GM19438 (cell line): ENCODE measurements at regions not wholly inside any gene's neighbourhood (a gene's known extent, or its start where the extent isn't known, plus 50 kb on each side); places are given as distances from the start of the nearest gene placed in this dataset.

Experiments
- ATAC-seq: cut with Tn5 transposase; IDR thresholded peaks from one replicate; pipeline ENCODE4 v1.9.1; 2021; ENCODE audit warnings: low read depth; ENCODE audit not compliant: unreplicated experiment

DNA sequence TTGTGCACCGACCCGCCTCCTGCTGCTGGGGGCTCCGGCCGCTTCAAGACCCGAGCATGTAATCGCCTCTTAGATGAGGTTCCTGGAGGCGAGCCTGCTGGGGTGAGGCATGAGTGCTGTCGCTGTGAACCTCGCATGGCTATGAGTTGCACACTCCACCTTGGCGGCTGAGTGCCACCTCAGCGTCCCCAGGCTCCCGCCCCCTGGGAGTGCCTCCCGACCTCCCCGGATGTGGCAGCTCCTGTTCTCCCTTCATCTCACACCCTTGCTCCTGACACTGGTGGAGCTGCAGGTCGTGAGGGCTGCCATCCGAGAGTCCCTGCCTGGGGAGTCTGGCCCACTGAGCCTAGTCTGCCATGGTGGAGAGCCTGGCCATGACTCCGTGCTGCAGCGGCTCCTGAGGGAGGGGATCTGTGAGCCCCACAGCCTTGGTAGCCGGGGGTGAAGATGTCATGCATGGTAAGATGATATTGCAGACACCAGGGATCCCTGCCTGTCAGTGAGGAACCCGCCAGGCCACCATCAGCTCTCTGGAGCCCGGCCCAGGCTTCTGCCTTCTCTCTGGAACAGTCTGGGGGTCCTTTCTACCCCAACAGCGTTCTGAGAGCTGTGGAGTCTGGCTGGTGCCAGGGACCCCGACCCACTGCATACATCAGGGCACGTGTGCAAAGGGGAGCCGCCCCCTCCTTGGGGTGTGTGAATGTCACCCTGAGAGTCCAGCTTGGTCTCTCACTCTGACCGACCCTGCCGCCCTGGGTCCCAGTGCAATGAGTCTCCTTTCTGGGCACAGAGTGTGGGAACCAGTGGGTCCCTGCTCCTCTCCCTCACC lies 61.6 kb upstream of the HS6ST1 start:
- ATAC-seq, result no peak

DNA sequence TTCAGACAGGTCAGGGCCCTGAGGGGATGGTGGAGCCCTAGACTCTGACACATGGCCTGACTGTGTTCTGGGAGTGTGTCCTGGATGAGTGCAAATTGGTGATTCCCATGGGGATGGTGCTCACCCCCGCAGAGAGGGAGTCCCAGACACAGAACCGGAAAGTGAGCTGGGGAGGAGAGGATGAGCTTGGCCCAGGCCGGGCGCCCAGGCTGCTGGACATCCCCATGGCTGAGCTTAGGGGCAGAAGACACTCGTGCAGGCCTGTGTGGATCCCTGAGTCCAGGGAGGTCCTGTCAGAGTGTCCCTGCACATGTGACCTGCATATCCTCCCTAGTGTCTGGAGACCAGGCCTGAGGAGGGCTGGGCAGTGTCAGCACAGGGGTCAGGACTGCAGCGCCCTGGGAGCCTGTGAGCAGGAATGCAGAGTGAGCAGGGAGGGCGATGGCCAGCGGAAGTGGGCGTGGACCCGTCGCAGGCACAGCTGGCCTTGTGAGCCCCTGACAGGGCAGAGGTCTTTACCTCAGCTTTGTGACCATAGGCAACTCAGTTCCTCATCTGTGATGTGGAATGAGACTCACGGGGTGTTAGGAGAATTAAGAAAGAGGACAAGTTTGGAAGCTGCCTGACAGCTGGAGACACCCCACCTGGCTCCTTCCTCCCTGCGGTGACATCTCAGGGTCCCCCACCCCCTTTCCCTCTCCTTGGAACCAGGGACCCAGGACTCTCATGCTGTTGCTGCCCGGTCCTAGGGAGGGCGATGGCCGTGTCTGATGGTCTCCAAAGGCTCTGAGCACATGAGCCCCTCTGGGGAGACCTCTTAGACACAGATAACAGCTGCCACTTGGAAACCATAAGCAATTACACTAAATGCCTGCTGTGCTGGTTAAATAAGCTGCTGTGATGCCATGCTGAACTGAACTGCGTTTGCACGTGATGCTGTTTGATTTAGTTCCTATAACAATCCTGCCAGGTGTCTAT lies 62.6 kb upstream of the HS6ST1 start:
- ATAC-seq, result no peak

DNA sequence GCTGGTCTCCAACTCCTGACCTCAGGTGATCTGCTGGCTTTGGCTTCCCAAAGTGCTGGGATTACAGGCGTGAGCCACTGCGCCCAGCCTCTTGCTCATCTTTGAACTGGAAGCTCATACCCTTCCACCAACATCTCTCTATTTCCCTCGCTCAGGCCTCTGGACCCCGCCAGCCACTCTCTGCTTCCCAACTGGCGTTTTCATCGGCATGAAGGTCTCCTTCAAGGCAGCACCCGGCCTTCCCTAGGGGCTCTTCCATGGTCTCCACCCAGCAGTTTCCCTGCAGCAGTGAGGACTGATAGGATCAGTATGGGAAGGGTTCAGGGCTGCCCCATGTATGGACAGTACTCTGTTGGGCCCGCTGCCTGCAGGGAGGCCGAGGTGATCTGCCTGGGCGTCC lies 65.8 kb upstream of the HS6ST1 start:
- ATAC-seq, result no peak

DNA sequence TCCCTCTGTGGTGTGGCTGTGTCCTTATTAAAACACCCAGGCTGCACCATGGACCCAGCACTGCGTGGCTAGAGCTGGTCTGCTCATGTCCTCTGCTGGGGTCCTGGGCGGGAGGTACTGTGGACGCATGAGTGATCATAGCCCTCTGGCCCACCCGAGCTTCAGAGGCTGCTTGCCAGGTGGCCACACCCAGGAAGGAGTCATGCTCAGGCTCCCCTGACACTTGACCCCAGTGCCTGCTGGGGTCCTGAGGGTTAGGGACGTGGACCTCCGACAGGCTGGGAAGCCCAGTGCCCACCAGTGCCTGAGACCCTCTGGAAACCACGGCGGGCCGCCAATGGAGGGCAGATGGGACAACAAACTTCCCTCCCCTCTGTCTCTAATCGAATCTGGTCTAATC lies 66.3 kb upstream of the HS6ST1 start:
- ATAC-seq, result no peak

DNA sequence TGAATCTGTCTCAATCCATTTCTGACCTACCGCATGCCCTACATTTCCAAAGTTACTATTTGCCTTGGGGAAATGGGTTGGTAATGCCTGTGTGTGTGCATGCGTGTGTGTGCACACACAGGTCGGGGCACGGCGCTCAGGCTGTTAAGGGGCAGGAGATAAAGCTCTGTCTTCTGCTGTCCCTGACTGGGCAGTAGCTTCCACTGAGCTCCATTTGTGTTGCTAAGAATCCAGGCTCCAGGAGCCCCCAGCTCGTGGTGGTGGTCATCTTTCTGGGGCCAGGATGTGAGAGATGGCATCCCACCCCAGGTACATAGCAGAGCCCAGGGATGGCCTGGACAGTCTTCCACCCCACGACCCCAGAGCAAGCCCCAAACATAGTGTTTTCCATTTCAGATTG lies 66.7 kb upstream of the HS6ST1 start:
- ATAC-seq, result no peak

DNA sequence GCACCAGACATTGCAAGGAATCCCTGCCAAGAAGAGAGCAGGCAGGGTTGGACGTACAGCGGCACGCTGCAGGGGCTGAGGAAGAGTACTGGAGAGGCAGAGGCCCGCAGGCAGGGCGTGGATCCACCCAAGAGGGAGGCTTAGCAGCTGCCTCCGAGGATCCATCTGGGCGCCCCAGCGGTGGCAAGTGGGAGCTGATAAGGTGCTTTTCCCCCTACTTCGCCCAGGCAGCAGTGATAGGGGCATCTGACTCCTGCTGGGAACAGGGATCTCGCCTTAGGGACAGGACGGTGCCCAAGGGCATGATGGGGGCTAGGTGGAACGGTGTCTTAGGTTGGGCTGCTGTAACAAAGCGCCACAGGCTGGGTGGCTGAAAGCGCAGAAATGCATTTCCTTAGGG lies 67.4 kb upstream of the HS6ST1 start:
- no peak for ATAC-seq

DNA sequence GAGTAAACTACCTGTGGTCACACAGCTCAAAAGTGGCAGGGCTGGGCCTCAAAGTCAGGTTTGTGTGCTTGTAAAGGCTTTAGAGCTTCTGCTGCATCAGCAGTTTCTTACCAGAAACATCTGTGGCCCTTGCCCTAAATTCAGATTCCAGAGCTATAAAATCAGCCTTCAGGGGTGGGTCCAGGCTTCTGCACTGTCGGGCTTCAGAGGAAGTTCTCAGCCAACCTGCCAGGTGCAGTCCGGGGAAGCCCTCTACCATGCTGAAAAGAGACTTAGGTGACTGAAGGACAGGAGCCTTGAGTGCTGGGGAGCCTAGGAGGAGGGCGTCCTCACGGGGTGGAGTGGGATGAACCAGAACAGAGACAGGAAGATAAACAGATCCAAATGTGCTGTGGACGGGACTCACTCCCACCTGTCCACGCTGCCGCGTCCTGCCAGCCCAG lies 69.9 kb upstream of the HS6ST1 start:
- ATAC-seq, result no peak

DNA sequence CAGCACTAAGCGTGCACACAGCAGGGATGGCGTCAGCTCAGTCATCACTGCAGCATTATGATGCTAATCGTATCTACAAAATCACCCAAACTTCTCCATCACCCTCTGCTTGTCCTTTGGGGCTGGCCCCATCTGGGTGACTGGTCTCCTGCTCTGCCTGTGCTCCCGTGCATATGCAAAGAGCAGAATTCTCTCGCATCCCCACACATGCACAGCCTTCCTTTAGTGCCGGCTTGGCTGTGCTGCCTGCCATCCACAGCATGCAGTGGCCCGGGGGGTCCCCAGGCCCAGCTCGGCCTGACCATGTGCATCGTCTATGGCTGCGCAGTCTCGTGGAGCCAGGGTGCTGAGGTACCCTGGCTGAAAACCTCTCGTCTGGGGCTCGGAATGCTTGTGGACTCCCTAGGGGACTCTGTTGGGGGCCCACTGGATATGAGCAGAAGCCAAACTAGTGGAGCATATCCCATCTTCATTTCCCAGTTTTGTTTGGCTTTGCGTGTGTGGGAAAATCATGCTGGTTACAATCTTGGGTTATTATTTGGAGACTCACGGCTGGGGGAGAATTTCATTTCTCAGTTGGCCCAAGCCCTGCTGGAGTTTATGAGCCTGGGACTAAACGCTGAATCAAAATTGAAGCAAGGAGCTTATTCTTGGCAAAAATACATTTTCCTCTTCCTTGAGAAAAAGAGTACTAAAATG lies 70.9 kb upstream of the HS6ST1 start:
- no peak for ATAC-seq

DNA sequence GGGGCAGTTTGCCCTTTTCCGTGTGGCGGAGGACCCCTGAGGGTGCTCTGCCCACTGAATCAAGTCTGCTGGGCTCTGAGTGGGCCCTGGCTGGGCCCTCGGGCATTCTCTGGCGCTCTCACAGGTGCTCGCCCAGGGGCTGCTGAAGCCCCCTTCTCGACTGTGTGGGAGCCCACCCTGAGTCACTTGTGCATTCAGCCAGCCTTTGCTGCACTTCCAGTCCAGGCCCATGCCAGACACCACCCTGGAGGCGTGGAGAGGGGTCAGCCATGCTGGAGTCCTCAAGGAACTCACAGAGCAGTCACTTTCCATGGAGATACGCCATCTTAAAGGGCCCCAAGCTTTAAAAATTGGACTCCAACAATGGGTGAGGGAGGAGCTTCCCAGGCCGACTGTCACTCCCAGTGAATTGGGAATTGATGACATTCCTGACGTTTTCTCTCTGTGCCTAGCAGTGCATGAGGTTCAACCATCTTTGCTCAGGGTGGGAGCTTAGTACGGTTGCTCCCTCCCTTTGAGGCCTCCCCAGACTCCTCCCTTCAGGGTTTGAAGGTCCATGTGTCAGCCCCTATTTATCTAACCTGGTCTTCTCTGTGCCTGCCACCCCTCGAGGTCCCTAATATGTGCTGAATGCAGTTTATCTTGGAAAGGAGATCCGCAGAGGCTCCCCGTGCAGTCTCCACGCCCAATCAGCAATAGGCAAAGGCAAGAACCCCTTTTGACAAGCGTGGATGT lies 71.8 kb upstream of the HS6ST1 start:
- ATAC-seq, result no peak

DNA sequence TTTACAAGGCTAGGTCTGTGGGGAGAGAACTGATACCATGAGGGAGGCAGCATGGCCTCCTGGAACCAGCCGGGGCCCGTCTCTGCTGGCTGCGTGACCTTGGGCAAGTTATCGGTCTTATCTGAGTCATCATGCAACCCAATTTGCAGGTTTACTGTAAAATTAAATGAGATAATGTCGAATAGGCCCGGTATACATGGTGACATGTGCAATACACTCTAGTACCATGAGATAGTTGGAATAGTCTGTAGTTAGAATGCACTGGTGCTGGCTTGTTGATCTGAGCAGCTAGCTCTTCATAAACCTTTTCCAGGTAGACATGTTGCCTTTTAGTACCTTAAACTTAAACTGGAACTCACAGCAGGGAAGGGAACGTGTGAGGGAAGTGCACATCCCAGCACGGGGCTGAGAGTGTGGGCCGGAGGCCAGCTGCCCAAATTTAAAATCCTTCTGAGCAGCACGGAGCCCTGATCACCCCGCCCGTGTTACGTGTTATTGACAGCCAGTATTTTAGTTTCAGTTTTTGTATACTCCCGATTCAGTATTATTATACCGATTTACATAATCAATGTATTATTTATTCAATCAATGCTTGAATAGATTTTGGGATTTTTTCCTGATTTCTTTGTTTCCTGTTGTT lies 72.4 kb upstream of the HS6ST1 start:
- ATAC-seq, result no peak

DNA sequence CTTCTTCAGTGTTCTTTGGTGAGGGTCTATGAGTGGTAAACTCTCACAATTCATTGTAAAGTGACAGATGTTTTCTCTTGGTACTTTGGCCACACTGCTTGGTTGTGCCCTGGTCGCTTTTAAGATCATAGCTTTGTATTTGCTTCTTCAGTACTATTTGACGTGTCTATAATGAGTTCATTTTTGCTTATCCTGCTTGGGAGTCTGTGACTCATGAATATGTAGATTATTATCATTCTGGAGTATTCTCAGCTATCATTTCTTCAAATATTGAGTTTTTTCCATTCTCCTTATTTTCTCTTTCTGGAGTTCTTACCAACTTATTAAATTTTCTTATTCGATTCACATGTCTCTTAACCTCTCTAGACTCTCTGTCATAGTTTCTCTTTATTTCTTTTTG lies 73.0 kb upstream of the HS6ST1 start:
- no peak for ATAC-seq

DNA sequence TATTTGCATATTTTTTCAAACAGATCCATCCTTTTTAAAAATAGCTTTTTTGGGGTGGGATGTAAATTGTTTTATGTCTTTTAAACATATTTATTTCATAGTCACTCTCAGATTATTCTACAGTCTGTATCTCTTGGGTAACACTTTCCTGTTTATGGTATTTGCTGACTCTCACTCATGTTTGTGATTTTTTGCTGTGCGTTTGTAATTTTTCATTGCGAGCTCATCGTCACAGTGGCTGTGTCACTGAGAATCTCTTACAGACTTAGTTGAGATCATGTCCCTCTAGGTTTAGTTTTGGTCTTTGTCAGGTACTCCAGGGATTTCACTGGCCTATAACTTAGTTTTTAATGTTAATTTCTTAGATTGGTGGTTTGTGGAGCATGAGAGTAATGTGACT lies 73.5 kb upstream of the HS6ST1 start:
- no peak for ATAC-seq

DNA sequence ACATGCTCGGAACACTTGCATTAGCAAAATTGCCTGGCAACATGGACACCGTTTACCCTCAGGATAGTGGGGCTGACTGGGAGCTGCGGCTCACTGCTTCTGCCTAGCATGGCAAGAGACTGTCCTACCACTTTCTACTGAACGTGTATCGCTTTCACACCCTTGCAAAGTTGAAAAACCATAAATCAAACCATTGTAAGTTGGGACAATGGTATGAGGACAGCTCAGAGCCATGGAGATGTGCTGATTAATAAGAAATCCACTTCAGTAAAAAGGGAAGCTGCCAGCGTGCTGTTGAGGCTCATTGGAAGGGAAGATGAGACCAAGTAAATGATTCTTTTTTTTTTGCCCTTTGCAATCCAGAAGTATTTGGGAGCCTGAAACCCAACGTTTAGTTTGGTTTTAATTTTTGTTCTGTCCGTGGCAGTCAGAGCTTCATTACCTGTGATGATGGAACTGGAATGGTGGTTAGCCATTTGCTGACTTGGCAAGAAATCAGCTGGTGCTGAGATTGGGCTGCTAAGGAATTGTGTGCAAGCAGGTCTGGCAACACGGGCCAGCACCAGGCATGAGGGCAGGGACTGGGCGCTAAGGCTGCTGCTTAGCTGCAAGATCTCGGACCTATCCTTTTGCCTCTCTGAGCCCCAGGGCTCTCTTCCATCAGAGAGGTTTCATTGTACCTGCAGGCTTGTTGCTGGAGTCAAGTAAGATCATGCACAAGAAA lies 75.5 kb upstream of the HS6ST1 start:
- no peak for ATAC-seq

DNA sequence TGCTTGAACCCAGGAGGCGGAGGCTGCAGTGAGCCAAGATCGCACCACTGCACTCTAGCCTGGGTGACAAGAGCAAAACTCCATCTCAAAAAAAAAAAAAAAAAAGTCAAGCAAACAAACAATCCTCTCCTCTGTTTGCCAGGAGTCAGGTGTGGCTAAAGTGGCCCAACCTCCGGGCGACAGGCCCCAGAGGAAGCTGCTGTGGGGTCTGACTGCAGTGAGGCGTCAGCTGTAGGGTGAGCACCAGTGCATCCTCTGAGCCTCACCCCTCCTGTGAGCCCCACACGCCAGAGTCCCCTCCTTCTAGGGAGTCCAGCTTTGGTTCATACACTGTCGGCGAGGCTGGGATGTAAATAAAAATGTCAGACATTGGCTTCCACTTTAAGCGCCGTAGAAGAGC lies 76.5 kb upstream of the HS6ST1 start:
- no peak for ATAC-seq

DNA sequence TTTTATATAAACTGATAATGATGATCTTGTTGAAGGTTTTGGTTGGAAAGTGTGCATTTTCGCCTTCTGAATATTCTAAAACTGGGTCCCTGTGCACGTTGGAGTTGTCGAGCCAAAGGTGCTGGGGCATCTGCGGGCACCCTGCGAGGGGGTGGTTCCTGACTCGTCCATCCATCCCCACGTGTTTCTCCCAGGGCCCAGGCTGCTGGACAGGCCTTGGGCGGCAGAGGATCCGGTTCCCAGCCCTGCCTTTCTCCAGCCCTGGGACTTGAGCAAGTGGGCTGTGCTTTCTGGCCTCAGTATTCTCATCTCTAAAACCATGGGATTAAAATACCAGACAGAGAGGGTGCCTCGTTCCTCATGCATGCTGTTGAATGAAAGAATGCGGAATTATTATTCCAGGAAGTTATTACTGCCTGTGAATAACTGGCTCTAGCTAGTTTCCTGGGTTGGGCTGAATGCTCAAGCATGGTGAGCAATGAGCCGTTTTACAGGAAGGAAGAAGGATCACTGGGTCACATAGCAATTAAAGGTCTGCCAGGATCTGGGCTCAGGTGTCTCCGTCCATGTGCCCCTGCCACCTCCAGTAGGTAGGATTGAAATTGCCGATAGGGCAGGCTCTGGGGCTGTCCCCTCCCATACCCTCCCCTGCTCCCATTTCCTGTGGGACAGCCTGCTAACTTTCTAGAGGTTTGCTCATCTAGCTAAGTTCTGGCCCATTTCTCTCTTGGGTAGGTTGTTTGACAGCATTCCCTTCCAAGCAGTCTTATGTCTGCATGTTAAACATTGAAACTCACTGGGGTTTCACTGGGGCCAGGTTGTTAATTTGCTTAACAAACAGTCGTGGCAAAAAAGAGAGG lies 77.2 kb upstream of the HS6ST1 start:
- ATAC-seq, result no peak

DNA sequence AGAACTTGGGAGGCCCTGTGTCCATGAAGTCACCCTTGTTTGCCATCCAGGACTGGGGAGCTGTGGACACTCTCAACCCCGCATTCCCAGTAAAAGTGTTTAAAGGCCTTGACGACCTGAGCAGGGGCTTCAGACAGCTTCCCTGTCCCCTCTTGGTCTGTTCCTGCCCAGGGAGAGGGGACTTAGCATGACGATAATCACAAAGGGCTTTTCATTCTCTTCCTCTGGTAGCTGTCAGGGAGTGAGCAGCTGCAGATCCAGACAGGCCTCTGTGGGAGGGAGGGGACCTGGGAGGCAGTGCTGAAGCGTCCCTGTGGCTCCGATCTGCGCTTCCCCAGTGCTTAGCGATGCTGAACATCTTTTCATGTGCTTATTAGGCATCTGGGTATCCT lies 77.8 kb upstream of the HS6ST1 start:
- no peak for ATAC-seq

DNA sequence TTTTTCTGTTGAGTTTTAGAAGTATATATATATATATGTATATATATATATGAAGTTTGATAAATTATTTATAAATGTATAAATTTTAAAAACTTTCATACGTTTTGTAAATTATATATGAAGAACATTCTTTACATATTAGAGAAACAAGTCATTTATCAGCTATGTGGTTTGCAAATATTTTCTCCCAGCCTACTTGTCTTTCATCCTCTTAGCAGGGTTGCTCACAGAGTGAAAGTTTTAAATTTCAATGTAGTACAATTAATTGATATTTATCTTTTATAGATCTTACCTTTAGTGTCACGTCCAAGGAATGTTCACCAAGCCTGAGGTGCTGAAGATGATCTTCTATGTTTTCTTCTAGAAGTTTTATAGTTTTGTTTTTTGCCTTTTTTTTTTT lies 78.3 kb upstream of the HS6ST1 start:
- ATAC-seq, result no peak

DNA sequence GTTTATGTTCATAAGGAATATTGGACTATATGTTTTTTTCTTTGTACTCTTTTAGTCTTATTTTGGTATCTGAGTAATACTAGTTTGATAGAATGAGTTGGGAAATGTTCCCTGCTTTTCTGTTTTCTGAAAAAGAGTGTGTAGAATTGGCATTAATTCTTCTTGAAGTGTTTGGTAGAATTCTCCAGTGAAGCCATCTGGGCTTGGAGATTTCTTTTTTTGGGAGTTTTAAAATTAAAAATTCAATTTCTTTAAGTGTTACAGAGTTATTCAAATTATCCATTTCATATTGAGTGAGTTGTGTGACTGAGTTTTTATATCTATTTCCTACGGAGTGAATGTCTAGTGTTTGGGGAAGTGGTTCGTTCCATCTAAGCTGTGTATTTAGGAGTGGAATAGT lies 80.6 kb upstream of the HS6ST1 start:
- no peak for ATAC-seq
